Stimulated activated CD4-positive, alpha-beta T cell treated with anti-CD3 and anti-CD28 coated beads, TNF-alpha, amount 100 ng/mL, for 4 hours (primary cell): ENCODE measurements at regions not wholly inside any gene's neighbourhood (a gene's known extent, or its start where the extent isn't known, plus 50 kb on each side); places are given as distances from the start of the nearest gene placed in this dataset.
"Not testable (repeated sequence)": the region's sequence is repeated elsewhere in the genome, so short reads cannot be mapped to it uniquely, and the experiment has no call there.

ENCODE experiments used
- DNase-seq, 3 experiments: peaks; one replicate each; pipeline ENCODE4 v3.0.0-alpha.2; 2020; ENCODE audit warnings: low read depth in 3 of 3

- no peak for DNase-seq
Measured at GRCh38 chr9:30484690-30485089, 1899.8 kb upstream of the ACO1 start.

GRCh38 chr9:30504502-30504905, 1879.9 kb upstream of the ACO1 start:
- DNase-seq = no peak

GRCh38 chr9:30505311-30505710, 1879.1 kb upstream of the ACO1 start:
- DNase-seq = no peak

- DNase-seq = no peak
Measured at GRCh38 chr9:30506749-30507148, 1877.7 kb upstream of the ACO1 start.

GRCh38 chr9:30507166-30507565, 1877.3 kb upstream of the ACO1 start:
- no peak for DNase-seq

- no peak for DNase-seq
Measured at GRCh38 chr9:30511666-30512065, 1872.8 kb upstream of the ACO1 start.

- no peak for DNase-seq
Measured at GRCh38 chr9:30519166-30519565, 1865.3 kb upstream of the ACO1 start.

- no peak for DNase-seq
Measured at GRCh38 chr9:30519756-30520155, 1864.7 kb upstream of the ACO1 start.

- DNase-seq = no peak
Measured at GRCh38 chr9:30522061-30522460, 1862.4 kb upstream of the ACO1 start.

GRCh38 chr9:30522486-30522885, 1862.0 kb upstream of the ACO1 start:
- DNase-seq = no peak

- DNase-seq = no peak
Measured at GRCh38 chr9:30524311-30524710, 1860.1 kb upstream of the ACO1 start.

- DNase-seq = no peak
Measured at GRCh38 chr9:30534455-30534854, 1850.0 kb upstream of the ACO1 start.

- DNase-seq = no peak
Measured at GRCh38 chr9:30534896-30535295, 1849.5 kb upstream of the ACO1 start.

- DNase-seq = no peak
Measured at GRCh38 chr9:30536494-30536893, 1847.9 kb upstream of the ACO1 start.

GRCh38 chr9:30539696-30540095, 1844.7 kb upstream of the ACO1 start:
- DNase-seq = not testable (repeated sequence)

- DNase-seq = no peak
Measured at GRCh38 chr9:30574355-30575151, 1809.9 kb upstream of the ACO1 start.

GRCh38 chr9:30575218-30575617, 1809.2 kb upstream of the ACO1 start:
- DNase-seq = no peak

GRCh38 chr9:30575691-30576090, 1808.8 kb upstream of the ACO1 start:
- no peak for DNase-seq

- no peak for DNase-seq
Measured at GRCh38 chr9:30579810-30580209, 1804.6 kb upstream of the ACO1 start.

- no peak for DNase-seq
Measured at GRCh38 chr9:30582240-30582639, 1802.2 kb upstream of the ACO1 start.

- DNase-seq = no peak
Measured at GRCh38 chr9:30584559-30584958, 1799.9 kb upstream of the ACO1 start.

GRCh38 chr9:30591461-30591860, 1793.0 kb upstream of the ACO1 start:
- DNase-seq = no peak

- no peak for DNase-seq
Measured at GRCh38 chr9:30597608-30598007, 1786.8 kb upstream of the ACO1 start.

- DNase-seq = no peak
Measured at GRCh38 chr9:30605936-30606335, 1778.5 kb upstream of the ACO1 start.
